Spleen (tissue), 11 donors: ENCODE measurements at regions not wholly inside any gene's neighbourhood (a gene's known extent, or its start where the extent isn't known, plus 50 kb on each side); places are given as distances from the start of the nearest gene placed in this dataset.

Experiments used
- DNase-seq: peaks from one replicate; pipeline ENCODE4 v3.0.0-alpha.2; 2020
- H3K27ac ChIP-seq, 8 donors: fragments of 200-600 bp; sonication (generic) in 7 of 8; 1 replicate in 4 of 8; 2 replicates in 4 of 8; pipeline versions ENCODE4 v1.5.0 to v1.8.0; 2016 to 2021; ENCODE audit warnings: inconsistent platforms in 4 of 8, mild to moderate bottlenecking in 4 of 8, moderate library complexity in 1 of 8
- H3K27me3 ChIP-seq, 7 donors: fragments of 200-600 bp; sonication (generic) in 6 of 7; replicated peaks in 1 of 7; 1 replicate in 4 of 7; 2 replicates in 3 of 7; pipeline versions ENCODE4 v1.5.0 to v1.8.0; 2016 to 2021; ENCODE audit warnings: inconsistent platforms in 3 of 7, mild to moderate bottlenecking in 1 of 7
- H3K36me3 ChIP-seq, 6 donors: fragments of 200-600 bp; sonication (generic) in 5 of 6; 1 replicate in 4 of 6; 2 replicates in 2 of 6; pipeline versions ENCODE4 v1.5.0 to v1.8.0; 2016 to 2021; ENCODE audit warnings: inconsistent platforms in 2 of 6
- H3K4me1 ChIP-seq, 6 donors: fragments of 200-600 bp; sonication (generic) in 5 of 6; 1 replicate in 3 of 6; 2 replicates in 3 of 6; pipeline versions ENCODE4 v1.5.0 to v1.8.0; 2016 to 2021; ENCODE audit warnings: inconsistent platforms in 3 of 6
- H3K4me3 ChIP-seq, 8 donors: fragments of 200-600 bp; sonication (generic) in 7 of 8; 1 replicate in 4 of 8; 2 replicates in 4 of 8; pipeline versions ENCODE4 v1.5.0 to v1.8.0; 2016 to 2021; ENCODE audit warnings: inconsistent platforms in 4 of 8, mild to moderate bottlenecking in 4 of 8, moderate library complexity in 2 of 8
- H3K9me3 ChIP-seq, 8 donors: fragments of 200-600 bp; sonication (generic) in 7 of 8; 1 replicate in 4 of 8; 2 replicates in 4 of 8; pipeline versions ENCODE4 v1.5.0 to v1.8.0; 2016 to 2021; ENCODE audit warnings: inconsistent platforms in 4 of 8
- CTCF ChIP-seq, 11 experiments: fragments of 200-600 bp in 7 of 11; fragments of 450-650 bp in 4 of 11; sonication (generic) in 4 of 11; IDR thresholded peaks in 8 of 11; conservative IDR thresholded peaks in 3 of 11; 1 replicate in 7 of 11; 2 replicates in 4 of 11; pipeline versions ENCODE4 v1.4.0 to v1.8.0; 2016 to 2021; ENCODE audit warnings: antibody characterized with exemption in 11 of 11, inconsistent platforms in 4 of 11, mild to moderate bottlenecking in 1 of 11
- POLR2A ChIP-seq, 3 donors: fragments of 450-650 bp; IDR thresholded peaks; one replicate each; pipeline ENCODE4 v1.5.1; 2017; ENCODE audit warnings: antibody characterized with exemption in 3 of 3, mild to moderate bottlenecking in 1 of 3
- POLR2AphosphoS5 ChIP-seq, 3 donors: sonication (generic); formaldehyde crosslinking; IDR thresholded peaks; one replicate each; pipeline ENCODE4 v1.5.1; 2017; ENCODE audit warnings: antibody characterized with exemption in 3 of 3
- WGBS, 5 donors: extraction: QIAGEN DNeasy Blood & Tissue Kit in 3 of 5; methylation state at CpG; one replicate each; pipeline versions ENCODE4 v1.1.5 to v1.1.7; 2013 to 2018; 5-methylcytosine and 5-hydroxymethylcytosine counted together
- intact Hi-C: fragments of 100-400 bp; cut with DNase I; formaldehyde crosslinking; loops from one replicate; pipeline ENCODE4 v1.15.0; 2023; ENCODE audit warnings: low total_unique reads
- donor health status: healthy with polysubstance abuse.
- donor health status: DM: no; HTN: no; CAD: no; lungs with moderate emphysema.
- donor health status: DM: no; HTN: no; CAD: no.
- donor health status: Bipolar disorder and iron deficiency.
- donor health status: healthy.
- donor health status: DM: no; HTN: no; CAD: no.
- donor health status: DM: yes; HTN: yes; CAD: no.

GRCh38 chr12:131591136-131591535, 119.8 kb upstream of the SFSWAP start:
- H3K27ac ChIP-seq: no peak overlapping the region
- DNase-seq: no peak
- peaks cover 0 to 16% (median 10%) of the 10 kb centered on the region in 8 donors for H3K9me3 ChIP-seq
- H3K27me3 ChIP-seq: peaks cover 0 to 15% (median 0%) of the 10 kb centered on the region in 7 donors
- TF ChIP-seq POLR2A (IDR thresholded peaks at IDR 0.05): no peak
- TF ChIP-seq POLR2AphosphoS5 (IDR thresholded peaks at IDR 0.05): no peak
- no peak for TF ChIP-seq CTCF (IDR thresholded peaks at IDR 0.05 in 8 of 11, conservative IDR thresholded peaks at IDR 0.05 in 3 of 11)
- H3K4me1 ChIP-seq: peaks cover 0 to 17% (median 8%) of the 10 kb centered on the region in 6 donors
- WGBS, 5 donors: 78 to 87% (median 85%) methylated on average over 7 of the region's 7 CpGs
- H3K36me3 ChIP-seq: no peaks in the 10 kb centered on the region
- H3K4me3 ChIP-seq: no peak overlapping the region
- intact Hi-C loops: no loop called here

GRCh38 chr12:131591714-131592709, 118.9 kb upstream of the SFSWAP start:
- Histone ChIP-seq H3K27me3 (peaks cover 0 to 11% (median 0%) of the 10 kb centered on the region in 7 donors), H3K4me1 (peaks cover 0 to 17% (median 8%) of the 10 kb centered on the region in 6 donors), H3K9me3 (peaks cover 0 to 9% (median 4%) of the 10 kb centered on the region in 8 donors), H3K27ac (no peak overlapping the region), H3K36me3 (no peaks in the 10 kb centered on the region), H3K4me3 (no peak overlapping the region)
- WGBS, 5 donors: 91 to 96% (median 94%) methylated on average over 22 to 42 of the region's 42 CpGs
- TF ChIP-seq POLR2A (IDR thresholded peaks at IDR 0.05) (no peak), CTCF (IDR thresholded peaks at IDR 0.05 in 8 of 11, conservative IDR thresholded peaks at IDR 0.05 in 3 of 11) (no peak), POLR2AphosphoS5 (IDR thresholded peaks at IDR 0.05) (no peak)
- intact Hi-C loops: no loop called here
- DNase-seq: no peak

GRCh38 chr12:131592972-131593371, 117.9 kb upstream of the SFSWAP start:
- no peak for DNase-seq
- H3K36me3 ChIP-seq: no peaks in the 10 kb centered on the region
- no peaks in the 10 kb centered on the region for H3K9me3 ChIP-seq
- no peak overlapping the region for H3K27ac ChIP-seq
- 29 to 47% (median 34%) methylated on average over 5 to 6 of the region's 6 CpGs for WGBS, 5 donors
- H3K4me1 ChIP-seq: peaks cover 0 to 17% (median 8%) of the 10 kb centered on the region in 6 donors
- intact Hi-C loops: no loop called here
- peaks cover 0 to 10% (median 0%) of the 10 kb centered on the region in 7 donors for H3K27me3 ChIP-seq
- TF ChIP-seq POLR2A (IDR thresholded peaks at IDR 0.05): no peak
- TF ChIP-seq CTCF (IDR thresholded peaks at IDR 0.05 in 8 of 11, conservative IDR thresholded peaks at IDR 0.05 in 3 of 11): no peak
- no peak for TF ChIP-seq POLR2AphosphoS5 (IDR thresholded peaks at IDR 0.05)
- no peak overlapping the region for H3K4me3 ChIP-seq

- TF ChIP-seq POLR2A (IDR thresholded peaks at IDR 0.05): no peak
- TF ChIP-seq CTCF (IDR thresholded peaks at IDR 0.05 in 8 of 11, conservative IDR thresholded peaks at IDR 0.05 in 3 of 11): no peak
- no peak for TF ChIP-seq POLR2AphosphoS5 (IDR thresholded peaks at IDR 0.05)
- no peaks in the 10 kb centered on the region for H3K9me3 ChIP-seq
- intact Hi-C loops: no loop called here
- peaks cover 0 to 10% (median 0%) of the 10 kb centered on the region in 7 donors for H3K27me3 ChIP-seq
- H3K27ac ChIP-seq: no peak overlapping the region
- no peak for DNase-seq
- WGBS, 5 donors: 70 to 87% (median 74%) methylated on average over 3 of the region's 3 CpGs
- H3K36me3 ChIP-seq: no peaks in the 10 kb centered on the region
- H3K4me1 ChIP-seq: peaks cover 0 to 17% (median 8%) of the 10 kb centered on the region in 6 donors
- no peak overlapping the region for H3K4me3 ChIP-seq
Observed at GRCh38 chr12:131593406-131593805, 117.5 kb upstream of the SFSWAP start.
